Esophagus muscularis mucosa (tissue), 3 donors: ENCODE measurements at regions not wholly inside any gene's neighbourhood (a gene's known extent, or its start where the extent isn't known, plus 50 kb on each side); places are given as distances from the start of the nearest gene placed in this dataset.

Experiments used
- CTCF ChIP-seq, 3 experiments: fragments of 200-600 bp in 2 of 3; fragments of 450-650 bp in 1 of 3; sonication (generic) in 2 of 3; IDR thresholded peaks; one replicate each; pipeline ENCODE4 v1.5.1; 2017 to 2019; ENCODE audit warnings: antibody characterized with exemption in 3 of 3, mild to moderate bottlenecking in 2 of 3, moderate library complexity in 1 of 3
- POLR2A ChIP-seq: fragments of 450-650 bp; IDR thresholded peaks from one replicate; pipeline ENCODE4 v1.6.1; 2017; ENCODE audit warnings: antibody characterized with exemption, moderate library complexity, mild to moderate bottlenecking, low read depth
- POLR2AphosphoS5 ChIP-seq, 2 donors: sonication (generic); formaldehyde crosslinking; IDR thresholded peaks; one replicate each; pipeline ENCODE4 v1.6.1; 2017; ENCODE audit warnings: antibody characterized with exemption in 2 of 2

- TF ChIP-seq POLR2AphosphoS5 (IDR thresholded peaks at IDR 0.05) (no peak), CTCF (IDR thresholded peaks at IDR 0.05) (no peak), POLR2A (no peak)
Measured at GRCh38 chr5:61905613-61906012, 400.4 kb upstream of the KIF2A start.
